GM19035 (cell line): ENCODE measurements at regions not wholly inside any gene's neighbourhood (a gene's known extent, or its start where the extent isn't known, plus 50 kb on each side); places are given as distances from the start of the nearest gene placed in this dataset.

Source experiments
- ATAC-seq: cut with Tn5 transposase; IDR thresholded peaks from one replicate; pipeline ENCODE4 v1.9.1; 2021; ENCODE audit not compliant: unreplicated experiment

- ATAC-seq, result no peak
Measured at GRCh38 chr16:56093055-56093454, 98.2 kb upstream of the GNAO1 start.

GRCh38 chr16:56090076-56090475, 101.2 kb upstream of the GNAO1 start:
- ATAC-seq, result no peak

- ATAC-seq, result no peak
Measured at GRCh38 chr16:56087626-56088025, 103.7 kb upstream of the GNAO1 start.

GRCh38 chr16:56081371-56081770, 109.9 kb upstream of the GNAO1 start:
- no peak for ATAC-seq

GRCh38 chr16:56075732-56076388, 115.4 kb upstream of the GNAO1 start:
- ATAC-seq, result no peak

GRCh38 chr16:56073508-56073907, 117.8 kb upstream of the GNAO1 start:
- no peak for ATAC-seq

- ATAC-seq, result no peak
Measured at GRCh38 chr16:56072096-56072495, 119.2 kb upstream of the GNAO1 start.

- ATAC-seq, result no peak
Measured at GRCh38 chr16:56068816-56069215, 122.5 kb upstream of the GNAO1 start.

GRCh38 chr16:56068314-56068713, 123.0 kb upstream of the GNAO1 start:
- ATAC-seq, result no peak

GRCh38 chr16:56067406-56067805, 123.9 kb upstream of the GNAO1 start:
- ATAC-seq, result no peak

GRCh38 chr16:56066617-56067016, 124.7 kb upstream of the GNAO1 start:
- no peak for ATAC-seq

GRCh38 chr16:56063111-56063510, 128.2 kb upstream of the GNAO1 start:
- no peak for ATAC-seq

- no peak for ATAC-seq
Measured at GRCh38 chr16:56057151-56057550, 134.1 kb upstream of the GNAO1 start.

- no peak for ATAC-seq
Measured at GRCh38 chr16:56050916-56051315, 140.4 kb upstream of the GNAO1 start.

GRCh38 chr16:56048425-56049105, 142.7 kb upstream of the GNAO1 start:
- ATAC-seq, result peak; percentile 75

GRCh38 chr16:56047307-56048234, 143.7 kb upstream of the GNAO1 start:
- no peak for ATAC-seq

- no peak for ATAC-seq
Measured at GRCh38 chr16:56042416-56042815, 148.9 kb upstream of the GNAO1 start.

GRCh38 chr16:56041556-56042140, 149.6 kb upstream of the GNAO1 start:
- ATAC-seq, result no peak

- no peak for ATAC-seq
Measured at GRCh38 chr16:56038564-56039098, 152.7 kb upstream of the GNAO1 start.

GRCh38 chr16:56032072-56032471, 156.9 kb upstream of the CES5A start:
- ATAC-seq, result no peak

GRCh38 chr16:56029026-56029425, 153.9 kb upstream of the CES5A start:
- no peak for ATAC-seq
